Transverse colon (tissue), 4 donors: ENCODE measurements at regions not wholly inside any gene's neighbourhood (a gene's known extent, or its start where the extent isn't known, plus 50 kb on each side); places are given as distances from the start of the nearest gene placed in this dataset.

ENCODE experiments used
- EP300 ChIP-seq: sonication (generic); formaldehyde crosslinking; IDR thresholded peaks from one replicate; pipeline ENCODE4 v1.6.1; 2017; ENCODE audit warnings: antibody characterized with exemption, low read depth
- POLR2A ChIP-seq: fragments of 450-650 bp; IDR thresholded peaks from one replicate; pipeline ENCODE4 v1.6.1; 2016; ENCODE audit warnings: antibody characterized with exemption, mild to moderate bottlenecking, moderate library complexity
- POLR2AphosphoS5 ChIP-seq, 3 donors: sonication (generic); formaldehyde crosslinking; IDR thresholded peaks; one replicate each; pipeline ENCODE4 v1.6.1; 2016; ENCODE audit warnings: antibody characterized with exemption in 3 of 3
- TF ChIP-seq, protein P1 (sequence below), 5 experiments: fragments of 200-600 bp in 3 of 5; fragments of 450-650 bp in 2 of 5; sonication (generic) in 3 of 5; IDR thresholded peaks; 1 replicate in 2 of 5; 2 replicates in 3 of 5; pipeline ENCODE4 v1.5.1; 2016 to 2017; ENCODE audit warnings: antibody characterized with exemption in 5 of 5, inconsistent platforms in 3 of 5, mild to moderate bottlenecking in 2 of 5, moderate library complexity in 1 of 5

DNA sequence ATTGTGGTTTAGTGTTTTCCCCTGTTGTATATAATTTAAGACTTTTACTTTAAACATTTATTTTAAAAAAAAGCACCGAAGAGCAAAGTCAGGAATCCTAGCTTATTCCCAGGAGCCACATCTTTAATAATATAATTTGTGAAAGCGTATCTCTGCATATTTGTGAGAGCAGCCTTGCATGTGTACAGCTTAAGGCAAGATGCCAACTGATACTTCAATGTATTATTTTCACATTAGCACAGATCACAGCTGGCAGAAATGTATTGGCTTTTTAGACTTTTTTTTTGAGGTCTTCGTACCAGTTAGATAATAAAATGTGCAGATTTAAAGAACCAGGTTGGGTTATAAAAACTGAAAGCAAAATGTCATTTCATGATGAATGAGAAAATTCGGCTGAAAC is 845.7 kb upstream of the POT1 start:
- no peak for TF ChIP-seq POLR2A
- no peak for TF ChIP-seq EP300
- TF ChIP-seq, protein P1, sequence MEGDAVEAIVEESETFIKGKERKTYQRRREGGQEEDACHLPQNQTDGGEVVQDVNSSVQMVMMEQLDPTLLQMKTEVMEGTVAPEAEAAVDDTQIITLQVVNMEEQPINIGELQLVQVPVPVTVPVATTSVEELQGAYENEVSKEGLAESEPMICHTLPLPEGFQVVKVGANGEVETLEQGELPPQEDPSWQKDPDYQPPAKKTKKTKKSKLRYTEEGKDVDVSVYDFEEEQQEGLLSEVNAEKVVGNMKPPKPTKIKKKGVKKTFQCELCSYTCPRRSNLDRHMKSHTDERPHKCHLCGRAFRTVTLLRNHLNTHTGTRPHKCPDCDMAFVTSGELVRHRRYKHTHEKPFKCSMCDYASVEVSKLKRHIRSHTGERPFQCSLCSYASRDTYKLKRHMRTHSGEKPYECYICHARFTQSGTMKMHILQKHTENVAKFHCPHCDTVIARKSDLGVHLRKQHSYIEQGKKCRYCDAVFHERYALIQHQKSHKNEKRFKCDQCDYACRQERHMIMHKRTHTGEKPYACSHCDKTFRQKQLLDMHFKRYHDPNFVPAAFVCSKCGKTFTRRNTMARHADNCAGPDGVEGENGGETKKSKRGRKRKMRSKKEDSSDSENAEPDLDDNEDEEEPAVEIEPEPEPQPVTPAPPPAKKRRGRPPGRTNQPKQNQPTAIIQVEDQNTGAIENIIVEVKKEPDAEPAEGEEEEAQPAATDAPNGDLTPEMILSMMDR (IDR thresholded peaks at IDR 0.05) = no peak
- TF ChIP-seq POLR2AphosphoS5 (IDR thresholded peaks at IDR 0.05) = no peak
